ENCODE measurements at regions not wholly inside any gene's neighbourhood (a gene's known extent, or its start where the extent isn't known, plus 50 kb on each side); places are given as distances from the start of the nearest gene placed in this dataset.
"Not testable (repeated sequence)": the region's sequence is repeated elsewhere in the genome, so short reads cannot be mapped to it uniquely, and the experiment has no call there.

GRCh38 chr4:26244138-26244537, 76.7 kb upstream of the RBPJ start:
- TF ChIP-seq HDAC6 (IDR thresholded peaks at IDR 0.05; ENCODE audit: low read depth, low read length); MAX (IDR thresholded peaks at IDR 0.05): not testable (repeated sequence)

Measured in H1 (cell line).